Endothelial cell (in vitro differentiated cells): ENCODE measurements at regions not wholly inside any gene's neighbourhood (a gene's known extent, or its start where the extent isn't known, plus 50 kb on each side); places are given as distances from the start of the nearest gene placed in this dataset.

Experiments
- DNase-seq: peaks from one replicate; pipeline ENCODE4 v3.0.0; 2021; ENCODE audit warnings: low spot score
- H3K27ac Mint-ChIP-seq: one replicate; pipeline ENCODE4 v1.8.0; 2021; ENCODE audit warnings: mixed read lengths, inconsistent platforms; ENCODE audit not compliant: unreplicated experiment
- H3K27me3 Mint-ChIP-seq: one replicate; pipeline ENCODE4 v1.8.0; 2021; ENCODE audit warnings: mild to moderate bottlenecking, moderate library complexity, mixed read lengths, inconsistent platforms; ENCODE audit not compliant: unreplicated experiment
- H3K36me3 Mint-ChIP-seq: one replicate; pipeline ENCODE4 v1.8.0; 2021; ENCODE audit warnings: mild to moderate bottlenecking, low read depth, mixed read lengths, inconsistent platforms; ENCODE audit not compliant: unreplicated experiment
- H3K4me1 Mint-ChIP-seq: one replicate; pipeline ENCODE4 v1.8.0; 2021; ENCODE audit warnings: mild to moderate bottlenecking, mixed read lengths, inconsistent platforms; ENCODE audit not compliant: unreplicated experiment
- H3K4me3 Mint-ChIP-seq: one replicate; pipeline ENCODE4 v1.8.0; 2021; ENCODE audit warnings: mild to moderate bottlenecking, mixed read lengths, inconsistent platforms; ENCODE audit not compliant: unreplicated experiment
- H3K9me3 Mint-ChIP-seq: one replicate; pipeline ENCODE4 v1.8.0; 2021; ENCODE audit warnings: mixed read lengths, inconsistent platforms; ENCODE audit not compliant: unreplicated experiment
- CTCF ChIP-seq: fragments of 200-600 bp; sonication (generic); IDR thresholded peaks from one replicate; pipeline ENCODE4 v1.5.0; 2021; ENCODE audit warnings: antibody characterized with exemption; ENCODE audit not compliant: unreplicated experiment

- Mint-ChIP-seq H3K4me3 (peak overlapping the region; percentile 95), H3K27ac (no peak overlapping the region), H3K27me3 (peaks cover 5% of the 10 kb centered on the region), H3K36me3 (no peaks in the 10 kb centered on the region), H3K9me3 (no peaks in the 10 kb centered on the region), H3K4me1 (peaks cover 10% of the 10 kb centered on the region)
- no peak for DNase-seq
- no peak for TF ChIP-seq CTCF
Observed at GRCh38 chr7:22550514-22551030, 50.6 kb upstream of the STEAP1B start.

GRCh38 chr7:22549667-22550513 is 49.9 kb upstream of the STEAP1B start:
- DNase-seq: peak; percentile 84
- peak overlapping the region; percentile 80 for H3K27ac Mint-ChIP-seq
- H3K4me1 Mint-ChIP-seq: peaks cover 7% of the 10 kb centered on the region
- H3K27me3 Mint-ChIP-seq: peaks cover 5% of the 10 kb centered on the region
- peak; percentile 79 for TF ChIP-seq CTCF
- H3K4me3 Mint-ChIP-seq: peak overlapping the region; percentile 95
- H3K9me3 Mint-ChIP-seq: no peaks in the 10 kb centered on the region
- no peaks in the 10 kb centered on the region for H3K36me3 Mint-ChIP-seq
